ENCODE measurements at regions not wholly inside any gene's neighbourhood (a gene's known extent, or its start where the extent isn't known, plus 50 kb on each side); places are given as distances from the start of the nearest gene placed in this dataset.
"Not testable (repeated sequence)": the region's sequence is repeated elsewhere in the genome, so short reads cannot be mapped to it uniquely, and the experiment has no call there.

GRCh38 chrX:149420566-149420965 is 84.5 kb downstream of the IDS start:
- DNase-seq = not testable (repeated sequence)

GRCh38 chrX:149398027-149398426 is 107.1 kb downstream of the IDS start:
- DNase-seq = no peak

- DNase-seq = no peak
Measured at GRCh38 chrX:149392921-149393320, 112.2 kb downstream of the IDS start.

- DNase-seq = no peak
Measured at GRCh38 chrX:149383852-149384251, 121.3 kb downstream of the IDS start.

- no peak for DNase-seq
Measured at GRCh38 chrX:149374751-149375150, 130.4 kb downstream of the IDS start.

- DNase-seq = no peak
Measured at GRCh38 chrX:149372866-149373265, 132.2 kb downstream of the IDS start.

- DNase-seq = no peak
Measured at GRCh38 chrX:149371986-149372385, 133.1 kb downstream of the IDS start.

- DNase-seq = no peak
Measured at GRCh38 chrX:149370097-149370496, 135.0 kb downstream of the IDS start.

GRCh38 chrX:149365552-149365951 is 139.6 kb downstream of the IDS start:
- no peak for DNase-seq

- no peak for DNase-seq
Measured at GRCh38 chrX:149365061-149365460, 140.0 kb downstream of the IDS start.

- no peak for DNase-seq
Measured at GRCh38 chrX:149363965-149364364, 141.1 kb downstream of the IDS start.

GRCh38 chrX:149346306-149346705 is 158.8 kb downstream of the IDS start:
- no peak for DNase-seq

GRCh38 chrX:149322316-149322715 is 182.8 kb downstream of the IDS start:
- no peak for DNase-seq

GRCh38 chrX:149313871-149314371 is 191.2 kb downstream of the IDS start:
- DNase-seq = no peak

- DNase-seq = no peak
Measured at GRCh38 chrX:149312988-149313387, 192.1 kb downstream of the IDS start.

GRCh38 chrX:149312097-149312496 is 193.0 kb downstream of the IDS start:
- DNase-seq = no peak

- DNase-seq = no peak
Measured at GRCh38 chrX:149302705-149303104, 202.4 kb downstream of the IDS start.

GRCh38 chrX:149298111-149298510 is 207.0 kb downstream of the IDS start:
- DNase-seq = no peak

GRCh38 chrX:149296092-149296491 is 209.0 kb downstream of the IDS start:
- no peak for DNase-seq

- DNase-seq = peak; percentile 14
Measured at GRCh38 chrX:149286940-149287349, 218.2 kb downstream of the IDS start.

- no peak for DNase-seq
Measured at GRCh38 chrX:149284616-149285015, 220.5 kb downstream of the IDS start.

GRCh38 chrX:149283853-149284252 is 221.3 kb downstream of the IDS start:
- no peak for DNase-seq

GRCh38 chrX:149282909-149283308 is 222.2 kb downstream of the IDS start:
- no peak for DNase-seq

GRCh38 chrX:149280011-149280410 is 225.1 kb downstream of the IDS start:
- DNase-seq = no peak

GRCh38 chrX:149275836-149276235 is 229.3 kb downstream of the IDS start:
- no peak for DNase-seq

All from NCI-H510A treated with DMSO at 0.1 percent for 48 hours (cell line).